ENCODE measurements at regions not wholly inside any gene's neighbourhood (a gene's known extent, or its start where the extent isn't known, plus 50 kb on each side); places are given as distances from the start of the nearest gene placed in this dataset.

DNA sequence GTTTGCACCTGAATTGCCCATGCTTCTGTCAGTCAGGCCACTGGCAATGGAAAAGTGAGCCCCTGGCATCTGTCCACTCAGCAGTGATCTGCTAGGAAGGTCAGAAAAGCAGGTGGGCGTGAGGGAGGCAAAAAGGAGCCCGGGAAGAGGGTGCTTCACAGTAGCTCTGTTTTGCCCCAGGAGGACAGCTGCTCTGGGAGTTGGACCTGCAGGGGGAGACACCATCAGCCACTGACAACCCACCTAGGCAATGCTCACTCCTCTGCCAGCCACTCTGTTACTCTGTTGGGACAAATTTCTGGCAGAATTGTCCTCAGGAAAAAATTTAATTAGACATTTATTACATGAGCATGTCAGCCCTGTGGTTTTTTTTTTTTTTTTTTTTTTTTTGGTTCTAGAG lies 146.4 kb downstream of the LRIG2 start:
- H3K4me3 ChIP-seq = no peak overlapping the region
- peaks cover 0 to 5% (median 0%) of the 10 kb centered on the region in 3 donors for H3K9me3 ChIP-seq
- intact Hi-C loops (cut with DNase I) = no loop called here
- H3K4me1 ChIP-seq = peaks cover 0 to 6% (median 0%) of the 10 kb centered on the region in 3 donors
- no peak for DNase-seq
- WGBS, 2 donors = 50 to 71% methylated on average over 2 of the region's 2 CpGs
- TF ChIP-seq POLR2A (IDR thresholded peaks at IDR 0.05) = no peak
- TF ChIP-seq, protein P1, sequence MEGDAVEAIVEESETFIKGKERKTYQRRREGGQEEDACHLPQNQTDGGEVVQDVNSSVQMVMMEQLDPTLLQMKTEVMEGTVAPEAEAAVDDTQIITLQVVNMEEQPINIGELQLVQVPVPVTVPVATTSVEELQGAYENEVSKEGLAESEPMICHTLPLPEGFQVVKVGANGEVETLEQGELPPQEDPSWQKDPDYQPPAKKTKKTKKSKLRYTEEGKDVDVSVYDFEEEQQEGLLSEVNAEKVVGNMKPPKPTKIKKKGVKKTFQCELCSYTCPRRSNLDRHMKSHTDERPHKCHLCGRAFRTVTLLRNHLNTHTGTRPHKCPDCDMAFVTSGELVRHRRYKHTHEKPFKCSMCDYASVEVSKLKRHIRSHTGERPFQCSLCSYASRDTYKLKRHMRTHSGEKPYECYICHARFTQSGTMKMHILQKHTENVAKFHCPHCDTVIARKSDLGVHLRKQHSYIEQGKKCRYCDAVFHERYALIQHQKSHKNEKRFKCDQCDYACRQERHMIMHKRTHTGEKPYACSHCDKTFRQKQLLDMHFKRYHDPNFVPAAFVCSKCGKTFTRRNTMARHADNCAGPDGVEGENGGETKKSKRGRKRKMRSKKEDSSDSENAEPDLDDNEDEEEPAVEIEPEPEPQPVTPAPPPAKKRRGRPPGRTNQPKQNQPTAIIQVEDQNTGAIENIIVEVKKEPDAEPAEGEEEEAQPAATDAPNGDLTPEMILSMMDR (IDR thresholded peaks at IDR 0.05) = peak in 2 of 6 experiments; percentile 12 to 40
- no peak overlapping the region for H3K27ac ChIP-seq
- no peaks in the 10 kb centered on the region for H3K27me3 ChIP-seq
- no peaks in the 10 kb centered on the region for H3K36me3 ChIP-seq

DNA sequence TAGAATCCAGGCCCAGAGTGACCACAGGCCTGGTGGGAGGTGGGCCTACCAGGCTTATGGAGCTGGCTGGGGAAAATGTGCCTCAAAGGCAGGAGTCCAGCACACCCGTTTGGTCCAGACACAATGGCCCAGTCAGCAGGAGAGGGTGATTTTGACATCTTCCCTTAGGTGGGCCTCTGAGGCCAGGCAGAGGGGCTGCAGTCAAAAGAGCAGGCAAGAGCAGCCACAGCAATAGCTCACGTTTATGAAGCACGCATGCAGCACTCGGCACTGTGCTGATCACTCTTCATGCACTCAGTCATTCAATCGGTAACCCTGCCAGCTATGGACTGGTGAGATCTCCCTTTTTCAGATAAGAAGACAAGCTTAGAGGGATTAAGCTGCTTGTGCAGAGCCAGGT lies 146.8 kb downstream of the LRIG2 start:
- WGBS, 2 donors = 82 to 96% methylated on average over 4 of the region's 5 CpGs
- TF ChIP-seq, protein P1 (IDR thresholded peaks at IDR 0.05) = no peak
- no peak for TF ChIP-seq POLR2A (IDR thresholded peaks at IDR 0.05)
- H3K27ac ChIP-seq = no peak overlapping the region
- H3K36me3 ChIP-seq = no peaks in the 10 kb centered on the region
- no peak overlapping the region for H3K4me3 ChIP-seq
- peaks cover 0 to 1% (median 0%) of the 10 kb centered on the region in 3 donors for H3K9me3 ChIP-seq
- intact Hi-C loops (cut with DNase I) = no loop called here
- no peaks in the 10 kb centered on the region for H3K27me3 ChIP-seq
- H3K4me1 ChIP-seq = peaks cover 0 to 6% (median 0%) of the 10 kb centered on the region in 3 donors
- no peak for DNase-seq

DNA sequence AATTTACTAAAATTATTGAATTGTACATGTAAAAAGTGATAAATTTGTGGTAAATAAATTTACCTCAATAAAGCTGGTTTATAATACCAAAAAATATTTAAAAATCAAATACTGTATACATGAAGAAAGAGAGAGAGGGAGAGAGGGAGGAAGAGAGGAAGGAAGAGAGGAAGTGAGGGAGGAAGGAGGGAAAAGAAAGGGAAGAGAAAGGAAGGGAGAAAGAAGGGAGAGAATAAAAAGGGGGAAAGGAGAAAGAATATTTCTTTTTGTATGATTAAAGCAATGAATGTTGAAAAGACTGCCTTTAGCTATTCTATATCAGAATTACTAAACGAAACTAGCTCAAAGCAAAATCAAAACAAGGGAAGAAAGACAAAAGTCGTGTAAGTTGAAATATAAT lies 150.0 kb downstream of the LRIG2 start:
- no peak for DNase-seq
- Histone ChIP-seq H3K27ac (no peak overlapping the region), H3K9me3 (no peaks in the 10 kb centered on the region), H3K4me3 (no peak overlapping the region), H3K4me1 (peaks cover 0 to 6% (median 0%) of the 10 kb centered on the region in 3 donors), H3K27me3 (no peaks in the 10 kb centered on the region), H3K36me3 (no peaks in the 10 kb centered on the region)
- intact Hi-C loops (cut with DNase I) = no loop called here
- 68 to 78% methylated on average over 2 of the region's 2 CpGs for WGBS, 2 donors
- TF ChIP-seq, protein P1 (IDR thresholded peaks at IDR 0.05) = no peak
- no peak for TF ChIP-seq POLR2A (IDR thresholded peaks at IDR 0.05)

DNA sequence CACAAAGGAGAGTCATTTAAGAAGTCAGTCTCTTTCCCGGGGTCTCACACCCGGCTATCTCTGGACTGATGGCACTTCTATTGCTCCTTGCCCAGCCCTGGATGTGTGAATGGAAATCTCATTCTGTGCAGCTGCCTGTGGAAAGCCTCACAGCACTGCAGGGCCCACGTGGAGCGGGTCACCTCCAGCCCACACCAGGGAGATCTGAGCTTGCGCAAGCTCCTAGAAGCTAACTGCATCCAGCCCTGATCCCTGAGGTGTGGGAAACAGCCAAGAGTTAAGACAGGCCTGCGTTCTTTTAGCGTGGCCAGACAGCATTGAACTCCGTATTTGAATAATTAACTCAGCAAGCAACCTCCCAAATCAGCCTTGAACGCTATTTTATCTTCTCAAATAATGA lies 150.5 kb downstream of the LRIG2 start:
- no peak for DNase-seq
- Histone ChIP-seq H3K27me3 (no peaks in the 10 kb centered on the region), H3K27ac (no peak overlapping the region), H3K36me3 (no peaks in the 10 kb centered on the region), H3K4me3 (no peak overlapping the region), H3K4me1 (peaks cover 0 to 6% (median 0%) of the 10 kb centered on the region in 3 donors), H3K9me3 (no peaks in the 10 kb centered on the region)
- 76 to 81% methylated on average over 9 of the region's 9 CpGs for WGBS, 2 donors
- TF ChIP-seq POLR2A (IDR thresholded peaks at IDR 0.05) = no peak
- TF ChIP-seq, protein P1 (IDR thresholded peaks at IDR 0.05) = no peak
- intact Hi-C loops (cut with DNase I) = no loop called here

DNA sequence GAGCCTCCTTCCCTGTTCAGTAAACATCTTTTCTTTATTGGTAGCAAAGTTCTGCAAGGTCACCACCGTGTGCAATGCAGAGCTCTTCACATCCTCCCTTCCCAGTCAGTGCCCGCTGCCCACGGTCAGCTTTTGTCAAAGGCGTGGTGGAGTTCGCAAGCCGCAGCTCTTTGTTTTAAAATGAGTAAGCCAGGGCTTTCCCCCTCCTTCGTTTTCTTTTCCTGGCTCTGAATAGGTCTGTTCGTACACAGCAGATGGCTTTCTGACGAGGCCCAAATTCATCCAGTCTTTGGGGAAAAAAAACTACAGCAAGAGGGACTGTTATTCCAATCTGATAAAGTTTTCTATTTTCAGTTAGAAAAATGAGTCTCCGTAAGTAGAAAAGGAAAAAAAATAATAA lies 153.2 kb downstream of the LRIG2 start:
- peaks cover 0 to 2% (median 0%) of the 10 kb centered on the region in 3 donors for H3K4me1 ChIP-seq

More for the DNA sequence above, 153.2 kb downstream of the LRIG2 start:
- Histone ChIP-seq H3K36me3 (no peaks in the 10 kb centered on the region), H3K9me3 (no peaks in the 10 kb centered on the region), H3K4me3 (no peak overlapping the region), H3K27ac (peak overlapping the region in 1 of 4 donors; percentile 28), H3K27me3 (no peaks in the 10 kb centered on the region)
- TF ChIP-seq POLR2A (IDR thresholded peaks at IDR 0.05) = no peak
- TF ChIP-seq, protein P1 (IDR thresholded peaks at IDR 0.05) = no peak
- WGBS, 2 donors = 32 to 49% methylated on average over 10 of the region's 10 CpGs
- no peak for DNase-seq
- intact Hi-C loops (cut with DNase I) = no loop called here

Data from esophagus squamous epithelium (tissue), 5 donors.